Esophagus squamous epithelium (tissue), 5 donors: ENCODE measurements at regions not wholly inside any gene's neighbourhood (a gene's known extent, or its start where the extent isn't known, plus 50 kb on each side); places are given as distances from the start of the nearest gene placed in this dataset.

Experiments
- DNase-seq: peaks from one replicate; lab custom pipeline; 2025; lab: John Stamatoyannopoulos, UW
- H3K27ac ChIP-seq, 4 donors: fragments of 200-600 bp; sonication (generic); one replicate each; pipeline ENCODE4 v1.5.1; 2016 to 2019; ENCODE audit warnings: mild to moderate bottlenecking in 1 of 4
- H3K27me3 ChIP-seq, 4 donors: fragments of 200-600 bp; sonication (generic); 1 replicate in 3 of 4; 2 replicates in 1 of 4; pipeline versions ENCODE4 v1.5.1 to v1.6.0; 2017 to 2021; ENCODE audit warnings: antibody characterized with exemption in 1 of 4
- H3K36me3 ChIP-seq, 3 donors: fragments of 200-600 bp; sonication (generic); one replicate each; pipeline ENCODE4 v1.5.1; 2016 to 2019
- H3K4me1 ChIP-seq, 3 donors: fragments of 200-600 bp; sonication (generic); one replicate each; pipeline ENCODE4 v1.5.1; 2017 to 2019
- H3K4me3 ChIP-seq, 4 donors: fragments of 200-600 bp; sonication (generic); 1 replicate in 3 of 4; 2 replicates in 1 of 4; pipeline ENCODE4 v1.5.1; 2016 to 2019; ENCODE audit warnings: mild to moderate bottlenecking in 2 of 4, moderate library complexity in 1 of 4
- H3K9me3 ChIP-seq, 3 donors: fragments of 200-600 bp; sonication (generic); one replicate each; pipeline ENCODE4 v1.5.1; 2016 to 2019
- CTCF ChIP-seq, 6 experiments: fragments of 450-650 bp in 4 of 6; fragments of 200-600 bp in 2 of 6; sonication (generic) in 2 of 6; IDR thresholded peaks; one replicate each; pipeline ENCODE4 v1.5.1; 2016 to 2019; ENCODE audit warnings: antibody characterized with exemption in 6 of 6, mild to moderate bottlenecking in 4 of 6, moderate library complexity in 4 of 6
- POLR2A ChIP-seq, 4 donors: fragments of 450-650 bp; IDR thresholded peaks; one replicate each; pipeline ENCODE4 v1.6.1; 2017; ENCODE audit warnings: antibody characterized with exemption in 4 of 4, mild to moderate bottlenecking in 4 of 4, moderate library complexity in 3 of 4
- WGBS, 2 donors: methylation state at CpG; one replicate each; pipeline ENCODE4 v1.1.5; 2018; 5-methylcytosine and 5-hydroxymethylcytosine counted together
- intact Hi-C: fragments of 100-400 bp; cut with DNase I; formaldehyde crosslinking; loops from one replicate; pipeline ENCODE4 v1.15.0; 2022
- donor health status: DM: yes; HTN: yes; CAD: no.

- H3K4me1 ChIP-seq = no peaks in the 10 kb centered on the region
- no peak overlapping the region for H3K27ac ChIP-seq
- intact Hi-C loops = no loop called here
- no peak overlapping the region for H3K4me3 ChIP-seq
- 56 to 61% methylated on average over 3 of the region's 3 CpGs for WGBS, 2 donors
- no peaks in the 10 kb centered on the region for H3K36me3 ChIP-seq
- H3K27me3 ChIP-seq = no peaks in the 10 kb centered on the region
- DNase-seq = no peak
- no peaks in the 10 kb centered on the region for H3K9me3 ChIP-seq
- TF ChIP-seq POLR2A (IDR thresholded peaks at IDR 0.05) = no peak
- TF ChIP-seq CTCF (IDR thresholded peaks at IDR 0.05) = no peak
Measured at GRCh38 chr13:102930566-102930965, 84.7 kb downstream of the ERCC5 start.

GRCh38 chr13:102928941-102929675, 83.3 kb downstream of the ERCC5 start:
- Histone ChIP-seq H3K9me3 (no peaks in the 10 kb centered on the region), H3K4me1 (no peaks in the 10 kb centered on the region), H3K4me3 (no peak overlapping the region), H3K36me3 (no peaks in the 10 kb centered on the region), H3K27me3 (no peaks in the 10 kb centered on the region), H3K27ac (no peak overlapping the region)
- intact Hi-C loops = loop anchor here (10.0 kb wide), 1 partner anchor 216 kb away; no protein-coding TSS in a partner anchor
- no peak for DNase-seq
- WGBS, 2 donors = 77 to 80% methylated on average over 8 to 9 of the region's 9 CpGs
- TF ChIP-seq POLR2A (IDR thresholded peaks at IDR 0.05) (no peak), CTCF (IDR thresholded peaks at IDR 0.05) (no peak)
